ENCODE measurements at regions not wholly inside any gene's neighbourhood (a gene's known extent, or its start where the extent isn't known, plus 50 kb on each side); places are given as distances from the start of the nearest gene placed in this dataset.
A peak's percentile ranks its signal among the peaks of the same experiment; 100 is the strongest.

DNA sequence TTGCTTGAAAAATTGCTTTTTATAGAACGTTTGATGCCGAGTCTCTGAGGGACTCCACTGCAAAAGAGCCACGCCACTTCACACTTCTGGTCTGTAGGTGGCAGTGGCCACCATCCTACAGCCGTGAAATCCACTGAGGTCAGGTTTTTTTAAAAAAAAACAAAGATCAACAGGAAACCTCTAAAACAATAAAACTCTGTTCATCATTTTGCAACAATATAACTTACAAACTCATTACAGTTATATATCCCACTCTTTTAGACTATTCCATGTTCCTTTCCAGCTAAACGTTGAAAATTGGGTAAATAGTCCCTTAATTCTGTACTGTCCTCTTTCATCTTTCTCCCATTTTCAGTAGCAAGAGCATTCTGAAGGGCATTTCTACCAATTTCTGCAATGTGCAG, 64.6 kb upstream of the FMN2 start:
- TF ChIP-seq, protein P1, sequence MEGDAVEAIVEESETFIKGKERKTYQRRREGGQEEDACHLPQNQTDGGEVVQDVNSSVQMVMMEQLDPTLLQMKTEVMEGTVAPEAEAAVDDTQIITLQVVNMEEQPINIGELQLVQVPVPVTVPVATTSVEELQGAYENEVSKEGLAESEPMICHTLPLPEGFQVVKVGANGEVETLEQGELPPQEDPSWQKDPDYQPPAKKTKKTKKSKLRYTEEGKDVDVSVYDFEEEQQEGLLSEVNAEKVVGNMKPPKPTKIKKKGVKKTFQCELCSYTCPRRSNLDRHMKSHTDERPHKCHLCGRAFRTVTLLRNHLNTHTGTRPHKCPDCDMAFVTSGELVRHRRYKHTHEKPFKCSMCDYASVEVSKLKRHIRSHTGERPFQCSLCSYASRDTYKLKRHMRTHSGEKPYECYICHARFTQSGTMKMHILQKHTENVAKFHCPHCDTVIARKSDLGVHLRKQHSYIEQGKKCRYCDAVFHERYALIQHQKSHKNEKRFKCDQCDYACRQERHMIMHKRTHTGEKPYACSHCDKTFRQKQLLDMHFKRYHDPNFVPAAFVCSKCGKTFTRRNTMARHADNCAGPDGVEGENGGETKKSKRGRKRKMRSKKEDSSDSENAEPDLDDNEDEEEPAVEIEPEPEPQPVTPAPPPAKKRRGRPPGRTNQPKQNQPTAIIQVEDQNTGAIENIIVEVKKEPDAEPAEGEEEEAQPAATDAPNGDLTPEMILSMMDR (IDR thresholded peaks at IDR 0.05): peak; percentile 93
- TF ChIP-seq, protein P2, sequence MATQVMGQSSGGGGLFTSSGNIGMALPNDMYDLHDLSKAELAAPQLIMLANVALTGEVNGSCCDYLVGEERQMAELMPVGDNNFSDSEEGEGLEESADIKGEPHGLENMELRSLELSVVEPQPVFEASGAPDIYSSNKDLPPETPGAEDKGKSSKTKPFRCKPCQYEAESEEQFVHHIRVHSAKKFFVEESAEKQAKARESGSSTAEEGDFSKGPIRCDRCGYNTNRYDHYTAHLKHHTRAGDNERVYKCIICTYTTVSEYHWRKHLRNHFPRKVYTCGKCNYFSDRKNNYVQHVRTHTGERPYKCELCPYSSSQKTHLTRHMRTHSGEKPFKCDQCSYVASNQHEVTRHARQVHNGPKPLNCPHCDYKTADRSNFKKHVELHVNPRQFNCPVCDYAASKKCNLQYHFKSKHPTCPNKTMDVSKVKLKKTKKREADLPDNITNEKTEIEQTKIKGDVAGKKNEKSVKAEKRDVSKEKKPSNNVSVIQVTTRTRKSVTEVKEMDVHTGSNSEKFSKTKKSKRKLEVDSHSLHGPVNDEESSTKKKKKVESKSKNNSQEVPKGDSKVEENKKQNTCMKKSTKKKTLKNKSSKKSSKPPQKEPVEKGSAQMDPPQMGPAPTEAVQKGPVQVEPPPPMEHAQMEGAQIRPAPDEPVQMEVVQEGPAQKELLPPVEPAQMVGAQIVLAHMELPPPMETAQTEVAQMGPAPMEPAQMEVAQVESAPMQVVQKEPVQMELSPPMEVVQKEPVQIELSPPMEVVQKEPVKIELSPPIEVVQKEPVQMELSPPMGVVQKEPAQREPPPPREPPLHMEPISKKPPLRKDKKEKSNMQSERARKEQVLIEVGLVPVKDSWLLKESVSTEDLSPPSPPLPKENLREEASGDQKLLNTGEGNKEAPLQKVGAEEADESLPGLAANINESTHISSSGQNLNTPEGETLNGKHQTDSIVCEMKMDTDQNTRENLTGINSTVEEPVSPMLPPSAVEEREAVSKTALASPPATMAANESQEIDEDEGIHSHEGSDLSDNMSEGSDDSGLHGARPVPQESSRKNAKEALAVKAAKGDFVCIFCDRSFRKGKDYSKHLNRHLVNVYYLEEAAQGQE (IDR thresholded peaks at IDR 0.05; ENCODE audit: insufficient read depth in 1 of 2, low read depth in 2 of 2, low read length in 1 of 2): no peak
- TF ChIP-seq POLR2AphosphoS5 (IDR thresholded peaks at IDR 0.05; ENCODE audit: low read depth, low read length): no peak
